ENCODE measurements at regions not wholly inside any gene's neighbourhood (a gene's known extent, or its start where the extent isn't known, plus 50 kb on each side); places are given as distances from the start of the nearest gene placed in this dataset.

- no peak for TF ChIP-seq ZNF394 (tag by site-specific recombination; IDR thresholded peaks at IDR 0.05; ENCODE audit: borderline replicate concordance)
- no peak for TF ChIP-seq PRDM4 (tag by site-specific recombination; IDR thresholded peaks at IDR 0.05)
- no peak for TF ChIP-seq ATF2 (tag by site-specific recombination; IDR thresholded peaks at IDR 0.05; ENCODE audit: low read depth)
- no peak for TF ChIP-seq ZNF449 (tag by site-specific recombination; IDR thresholded peaks at IDR 0.05)
- TF ChIP-seq ZBTB48 (tag by site-specific recombination; IDR thresholded peaks at IDR 0.05): no peak
- no peak for TF ChIP-seq ZNF133 (tag by site-specific recombination; IDR thresholded peaks at IDR 0.05)
- no peak for TF ChIP-seq ZNF670 (tag by site-specific recombination; IDR thresholded peaks at IDR 0.05; ENCODE audit: low read depth)
- TF ChIP-seq ZNF596 (tag by site-specific recombination; IDR thresholded peaks at IDR 0.05): no peak
- TF ChIP-seq TSHZ1 (tag by site-specific recombination; IDR thresholded peaks at IDR 0.05; ENCODE audit: borderline replicate concordance): no peak
- Histone ChIP-seq H3K36me3 (ENCODE audit: control insufficient read depth in 2 of 2, insufficient read depth in 1 of 2, low read length in 2 of 2) (no peaks in the 10 kb centered on the region), H3K4me1 (ENCODE audit: control insufficient read depth, insufficient read depth, low read length) (no peaks in the 10 kb centered on the region), H3K4me3 (ENCODE audit: low read depth, low read length) (no peak overlapping the region), H3K9me3 (ENCODE audit: control insufficient read depth, insufficient read depth, low read depth, low read length) (no peaks in the 10 kb centered on the region), H3K27ac (ENCODE audit: extremely low read depth, low read depth, low read length) (no peak overlapping the region)
- ChIA-PET POLR2A (interaction anchor here (0.5 kb wide), 1 partner anchor 23 kb away, joined by 4 read pairs; no protein-coding TSS in a partner anchor), CTCF (no interaction called here)
Measured at GRCh38 chr9:81753436-81753835, 64.1 kb upstream of the TLE1 start.

- ChIA-PET CTCF (no interaction called here), POLR2A (no interaction called here)
- H3K4me1 ChIP-seq (ENCODE audit: control insufficient read depth, insufficient read depth, low read length): no peaks in the 10 kb centered on the region
- no peaks in the 10 kb centered on the region for H3K36me3 ChIP-seq (ENCODE audit: control insufficient read depth in 2 of 2, insufficient read depth in 1 of 2, low read length in 2 of 2)
- no peak for TF ChIP-seq ZFP69B (tag by site-specific recombination; IDR thresholded peaks at IDR 0.05)
- TF ChIP-seq GLIS1 (tag by site-specific recombination; IDR thresholded peaks at IDR 0.05): no peak
- TF ChIP-seq MZF1 (tag by site-specific recombination; IDR thresholded peaks at IDR 0.05; ENCODE audit: borderline replicate concordance): no peak
- no peak for TF ChIP-seq ZNF664 (tag by site-specific recombination; IDR thresholded peaks at IDR 0.05)
- no peak for TF ChIP-seq ZBTB21 (tag by site-specific recombination; IDR thresholded peaks at IDR 0.05)
- no peak overlapping the region for H3K4me3 ChIP-seq (ENCODE audit: low read depth, low read length)
- H3K27ac ChIP-seq (ENCODE audit: extremely low read depth, low read depth, low read length): no peak overlapping the region
- no peaks in the 10 kb centered on the region for H3K9me3 ChIP-seq (ENCODE audit: control insufficient read depth, insufficient read depth, low read depth, low read length)
Measured at GRCh38 chr9:81754245-81754644, 64.9 kb upstream of the TLE1 start.

Measured in HEK293 (cell line).